ENCODE measurements at regions not wholly inside any gene's neighbourhood (a gene's known extent, or its start where the extent isn't known, plus 50 kb on each side); places are given as distances from the start of the nearest gene placed in this dataset.

DNA sequence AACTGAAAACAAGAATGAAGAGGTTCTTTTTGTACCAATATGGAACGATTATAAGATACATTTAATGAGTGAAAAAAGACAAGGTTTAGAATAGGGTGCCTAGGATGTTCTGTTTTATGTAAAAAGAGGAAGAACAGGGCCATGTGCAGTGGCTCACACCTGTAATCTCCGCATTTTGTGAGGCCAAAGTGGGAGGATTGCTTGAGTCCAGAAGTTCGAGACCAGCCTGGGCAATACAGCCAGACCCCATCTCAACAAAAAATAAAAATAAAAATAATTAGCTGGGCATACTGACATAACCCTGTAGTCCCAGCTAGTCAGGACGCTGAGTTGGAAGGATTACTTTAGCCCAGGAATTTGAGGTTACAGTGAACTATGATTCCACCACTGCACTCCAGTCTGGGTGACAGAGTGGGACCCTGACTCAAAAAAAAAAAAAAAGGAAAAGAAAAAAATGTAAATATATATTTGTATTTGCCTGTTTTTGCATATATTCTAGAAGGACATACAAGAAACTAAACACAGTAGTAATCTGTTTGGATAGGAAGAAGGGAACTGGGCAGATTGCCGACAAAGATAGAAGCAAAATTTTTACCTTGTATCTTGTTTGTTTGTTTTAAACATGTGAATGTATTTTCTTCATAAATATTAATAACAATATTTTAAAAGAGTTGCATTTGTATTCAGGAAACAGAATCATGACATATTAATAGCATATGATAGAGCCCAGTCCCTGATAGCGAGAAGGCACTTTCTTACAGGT is 174.3 kb downstream of the SOX2 start:
- no peaks in the 10 kb centered on the region for H3K9me2 ChIP-seq (replicated peaks; ENCODE audit: control insufficient read depth, low read length)
- no peaks in the 10 kb centered on the region for H3K79me2 ChIP-seq (ENCODE audit: control insufficient read depth, low read length)

DNA sequence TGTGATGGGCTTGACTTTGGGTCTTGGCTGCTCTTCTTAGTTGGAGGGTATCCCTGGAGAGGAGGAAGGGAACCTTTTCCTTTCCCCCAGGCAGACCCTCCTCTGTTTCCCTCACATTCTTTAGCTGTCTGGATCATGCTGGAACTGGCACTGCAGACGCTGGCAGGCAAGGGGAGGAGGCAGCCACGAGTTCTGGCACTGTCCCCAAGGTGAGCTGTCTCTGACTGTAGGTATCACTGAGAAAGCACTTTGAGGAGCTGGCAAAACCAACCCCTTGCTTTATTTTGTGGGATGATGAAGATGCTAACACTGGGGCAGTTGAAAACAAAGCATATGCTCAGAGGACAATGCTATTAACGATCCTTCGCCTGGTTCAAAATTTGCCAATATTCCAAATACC is 175.0 kb downstream of the SOX2 start:
- H4K20me1 ChIP-seq (ENCODE audit: control insufficient read depth, insufficient read depth, low read depth, low read length), result no peaks in the 10 kb centered on the region
- no peaks in the 10 kb centered on the region for H3K79me2 ChIP-seq (ENCODE audit: control insufficient read depth, low read length)
- TF ChIP-seq, protein P1, sequence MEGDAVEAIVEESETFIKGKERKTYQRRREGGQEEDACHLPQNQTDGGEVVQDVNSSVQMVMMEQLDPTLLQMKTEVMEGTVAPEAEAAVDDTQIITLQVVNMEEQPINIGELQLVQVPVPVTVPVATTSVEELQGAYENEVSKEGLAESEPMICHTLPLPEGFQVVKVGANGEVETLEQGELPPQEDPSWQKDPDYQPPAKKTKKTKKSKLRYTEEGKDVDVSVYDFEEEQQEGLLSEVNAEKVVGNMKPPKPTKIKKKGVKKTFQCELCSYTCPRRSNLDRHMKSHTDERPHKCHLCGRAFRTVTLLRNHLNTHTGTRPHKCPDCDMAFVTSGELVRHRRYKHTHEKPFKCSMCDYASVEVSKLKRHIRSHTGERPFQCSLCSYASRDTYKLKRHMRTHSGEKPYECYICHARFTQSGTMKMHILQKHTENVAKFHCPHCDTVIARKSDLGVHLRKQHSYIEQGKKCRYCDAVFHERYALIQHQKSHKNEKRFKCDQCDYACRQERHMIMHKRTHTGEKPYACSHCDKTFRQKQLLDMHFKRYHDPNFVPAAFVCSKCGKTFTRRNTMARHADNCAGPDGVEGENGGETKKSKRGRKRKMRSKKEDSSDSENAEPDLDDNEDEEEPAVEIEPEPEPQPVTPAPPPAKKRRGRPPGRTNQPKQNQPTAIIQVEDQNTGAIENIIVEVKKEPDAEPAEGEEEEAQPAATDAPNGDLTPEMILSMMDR (IDR thresholded peaks at IDR 0.05; ENCODE audit: low read depth, low read length, poor library complexity, severe bottlenecking), result no peak
- TF ChIP-seq EZH2phosphoT487 (IDR thresholded peaks at IDR 0.05; ENCODE audit: borderline replicate concordance, low read length), result no peak
- H3F3A ChIP-seq (ENCODE audit: control insufficient read depth, insufficient read depth), result no peaks in the 10 kb centered on the region
- no peak overlapping the region for H3K4me3 ChIP-seq (ENCODE audit: low read length)
- no peaks in the 10 kb centered on the region for H3K9me3 ChIP-seq (ENCODE audit: control insufficient read depth, insufficient read depth, low read length)
- peaks cover 5% of the 10 kb centered on the region for H3K27me3 ChIP-seq (ENCODE audit: control insufficient read depth, low read length)
- H3K27ac ChIP-seq (ENCODE audit: low read depth, low read length), result no peak overlapping the region
- no peak overlapping the region for H3K4me2 ChIP-seq (ENCODE audit: low read length)
- H3K4me1 ChIP-seq (ENCODE audit: control insufficient read depth, low read length), result no peaks in the 10 kb centered on the region
- no peaks in the 10 kb centered on the region for H3K36me3 ChIP-seq (ENCODE audit: control insufficient read depth, low read length)
- no peaks in the 10 kb centered on the region for H3K9me2 ChIP-seq (replicated peaks; ENCODE audit: control insufficient read depth, low read length)

More for the DNA sequence above, 174.3 kb downstream of the SOX2 start:
- H3K4me1 ChIP-seq (ENCODE audit: control insufficient read depth, low read length), result no peaks in the 10 kb centered on the region
- H3K4me2 ChIP-seq (ENCODE audit: low read length), result no peak overlapping the region
- no peaks in the 10 kb centered on the region for H3K9me3 ChIP-seq (ENCODE audit: control insufficient read depth, insufficient read depth, low read length)
- TF ChIP-seq EZH2phosphoT487 (IDR thresholded peaks at IDR 0.05; ENCODE audit: borderline replicate concordance, low read length), result no peak
- TF ChIP-seq, protein P1 (IDR thresholded peaks at IDR 0.05; ENCODE audit: low read depth, low read length, poor library complexity, severe bottlenecking), result no peak
- no peaks in the 10 kb centered on the region for H4K20me1 ChIP-seq (ENCODE audit: control insufficient read depth, insufficient read depth, low read depth, low read length)
- H3K4me3 ChIP-seq (ENCODE audit: low read length), result no peak overlapping the region
- H3K36me3 ChIP-seq (ENCODE audit: control insufficient read depth, low read length), result no peaks in the 10 kb centered on the region
- peaks cover 5% of the 10 kb centered on the region for H3K27me3 ChIP-seq (ENCODE audit: control insufficient read depth, low read length)
- no peaks in the 10 kb centered on the region for H3F3A ChIP-seq (ENCODE audit: control insufficient read depth, insufficient read depth)
- H3K27ac ChIP-seq (ENCODE audit: low read depth, low read length), result no peak overlapping the region

DNA sequence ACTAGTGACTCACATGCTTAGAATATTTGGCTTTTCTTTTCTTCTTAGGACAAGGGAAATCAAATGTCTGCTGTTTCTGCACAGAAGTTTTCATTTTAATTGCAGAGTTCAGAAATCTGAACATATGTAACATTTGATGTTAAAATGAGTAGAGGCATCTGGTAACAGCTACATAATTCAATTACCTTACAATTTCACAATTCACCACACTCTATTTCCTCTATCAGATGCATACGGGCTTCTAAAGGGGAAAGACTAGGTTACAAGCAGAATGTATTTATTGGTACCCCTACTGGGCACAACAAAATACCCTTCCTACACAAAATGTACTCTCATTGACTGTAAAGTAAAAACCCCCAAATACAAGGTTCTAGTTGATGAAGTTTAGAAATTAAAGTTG is 176.0 kb downstream of the SOX2 start:
- Histone ChIP-seq H3K27me3 (ENCODE audit: control insufficient read depth, low read length) (peaks cover 5% of the 10 kb centered on the region), H3K79me2 (ENCODE audit: control insufficient read depth, low read length) (no peaks in the 10 kb centered on the region), H3F3A (ENCODE audit: control insufficient read depth, insufficient read depth) (no peaks in the 10 kb centered on the region), H3K9me2 (replicated peaks; ENCODE audit: control insufficient read depth, low read length) (no peaks in the 10 kb centered on the region), H3K4me2 (ENCODE audit: low read length) (no peak overlapping the region), H3K36me3 (ENCODE audit: control insufficient read depth, low read length) (no peaks in the 10 kb centered on the region), H3K9me3 (ENCODE audit: control insufficient read depth, insufficient read depth, low read length) (no peaks in the 10 kb centered on the region), H4K20me1 (ENCODE audit: control insufficient read depth, insufficient read depth, low read depth, low read length) (no peaks in the 10 kb centered on the region), H3K27ac (ENCODE audit: low read depth, low read length) (no peak overlapping the region), H3K4me3 (ENCODE audit: low read length) (no peak overlapping the region), H3K4me1 (ENCODE audit: control insufficient read depth, low read length) (no peaks in the 10 kb centered on the region)
- TF ChIP-seq, protein P1 (IDR thresholded peaks at IDR 0.05; ENCODE audit: low read depth, low read length, poor library complexity, severe bottlenecking), result no peak
- TF ChIP-seq EZH2phosphoT487 (IDR thresholded peaks at IDR 0.05; ENCODE audit: borderline replicate concordance, low read length), result no peak
